A673 (cell line): ENCODE measurements at regions not wholly inside any gene's neighbourhood (a gene's known extent, or its start where the extent isn't known, plus 50 kb on each side); places are given as distances from the start of the nearest gene placed in this dataset.

Experiments
- BruUV-seq: library from RNA; stranded (reverse); fragments of 400-500 nt; replicated peaks from 2 replicates; lab custom pipeline; 2021; lab: Mats Ljungman, UMichigan
- CTCF ChIA-PET: fragments of 300-600 bp; sonication (Branson Sonifier 250); formaldehyde crosslinking; loops from one replicate; lab custom pipeline; 2022; ENCODE audit warnings: antibody characterized with exemption; lab: Charles Lee
- POLR2A ChIA-PET: fragments of 300-600 bp; sonication (Branson Sonifier 250); formaldehyde crosslinking; loops from one replicate; lab custom pipeline; 2022; ENCODE audit warnings: antibody characterized with exemption; ENCODE audit not compliant: low non-redundant PET; lab: Charles Lee
- DNase-seq: peaks from one replicate; pipeline ENCODE4 v3.0.0-alpha.2; 2015; ENCODE audit warnings: low spot score
- H3K27ac ChIP-seq: fragments of 200-600 bp; sonication (generic); 2 replicates; pipeline ENCODE4 v1.5.1; 2016; ENCODE audit warnings: mixed run types, low read depth, mild to moderate bottlenecking, mixed read lengths, antibody characterized with exemption, low read length; ENCODE audit not compliant: poor library complexity, severe bottlenecking
- H3K27me3 ChIP-seq: fragments of 200-600 bp; sonication (generic); replicated peaks from 2 replicates; pipeline ENCODE4 v1.6.1; 2017; ENCODE audit warnings: mixed run types, low read depth, mild to moderate bottlenecking, mixed read lengths, antibody characterized with exemption, low read length; ENCODE audit not compliant: insufficient read depth, poor library complexity
- H3K36me3 ChIP-seq: fragments of 200-600 bp; sonication (generic); 2 replicates; pipeline ENCODE4 v1.6.1; 2016; ENCODE audit warnings: mixed run types, mild to moderate bottlenecking, mixed read lengths, antibody characterized with exemption, low read length; ENCODE audit not compliant: insufficient read depth, poor library complexity, severe bottlenecking
- H3K4me1 ChIP-seq: fragments of 200-600 bp; sonication (generic); 2 replicates; pipeline ENCODE4 v1.6.1; 2017; ENCODE audit warnings: mixed run types, mild to moderate bottlenecking, mixed read lengths, antibody characterized with exemption, low read length; ENCODE audit not compliant: insufficient read depth, poor library complexity, severe bottlenecking
- H3K4me3 ChIP-seq: fragments of 200-600 bp; sonication (generic); 2 replicates; pipeline ENCODE4 v1.5.1; 2016; ENCODE audit warnings: low read depth, mixed run types, mild to moderate bottlenecking, mixed read lengths, low read length; ENCODE audit not compliant: poor library complexity, severe bottlenecking
- H3K9me3 ChIP-seq: fragments of 200-600 bp; sonication (generic); 2 replicates; pipeline ENCODE4 v1.6.1; 2016; ENCODE audit warnings: mixed run types, low read depth, mild to moderate bottlenecking, mixed read lengths, antibody characterized with exemption, low read length; ENCODE audit not compliant: poor library complexity, severe bottlenecking
- EZH2 ChIP-seq: fragments of 200-600 bp; sonication (generic); IDR thresholded peaks from 2 replicates; pipeline ENCODE4 v1.6.1; 2017; ENCODE audit warnings: borderline replicate concordance, low read depth, mild to moderate bottlenecking, mixed read lengths, antibody characterized with exemption, low read length; ENCODE audit not compliant: poor library complexity, severe bottlenecking
- intact Hi-C: fragments of 100-400 bp; cut with micrococcal nuclease; formaldehyde crosslinking; loops from one replicate; pipeline ENCODE4 v1.10.0; 2022; ENCODE audit not compliant: unreplicated experiment
- TF ChIP-seq, protein P1 (sequence below): fragments of 300-800, 200-600 bp; sonication (generic); conservative IDR thresholded peaks from 2 replicates; pipeline ENCODE4 v1.5.1; 2017; ENCODE audit warnings: low read depth, mild to moderate bottlenecking, antibody characterized with exemption, low read length, moderate library complexity, mixed read lengths

DNA sequence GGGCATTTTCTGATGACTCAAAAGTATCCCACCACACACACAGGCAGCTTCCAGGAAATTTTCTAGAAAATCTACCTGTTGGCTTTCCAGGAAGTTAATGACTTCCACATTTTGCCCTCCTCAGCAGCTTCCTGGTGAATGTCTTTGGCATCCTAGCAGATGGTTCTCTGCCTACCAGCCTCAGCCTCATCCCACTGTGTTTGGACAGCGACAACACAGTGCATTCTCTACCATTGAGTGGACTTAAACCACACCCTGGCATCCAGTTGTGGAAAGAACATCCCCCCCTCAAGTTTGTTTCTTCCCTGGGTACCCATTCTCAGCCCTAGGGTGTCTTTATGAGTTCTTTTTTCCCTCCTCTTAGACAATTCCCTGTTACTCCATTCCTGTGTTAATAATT, 50.8 kb upstream of the GADL1 start:
- intact Hi-C loops = no loop called here
- BruUV-seq = no TSS peak
- H3K9me3 ChIP-seq = no peaks in the 10 kb centered on the region
- ChIA-PET POLR2A (no interaction called here), CTCF (no interaction called here)
- no peaks in the 10 kb centered on the region for H3K36me3 ChIP-seq
- TF ChIP-seq EZH2 = no peak
- TF ChIP-seq, protein P1, sequence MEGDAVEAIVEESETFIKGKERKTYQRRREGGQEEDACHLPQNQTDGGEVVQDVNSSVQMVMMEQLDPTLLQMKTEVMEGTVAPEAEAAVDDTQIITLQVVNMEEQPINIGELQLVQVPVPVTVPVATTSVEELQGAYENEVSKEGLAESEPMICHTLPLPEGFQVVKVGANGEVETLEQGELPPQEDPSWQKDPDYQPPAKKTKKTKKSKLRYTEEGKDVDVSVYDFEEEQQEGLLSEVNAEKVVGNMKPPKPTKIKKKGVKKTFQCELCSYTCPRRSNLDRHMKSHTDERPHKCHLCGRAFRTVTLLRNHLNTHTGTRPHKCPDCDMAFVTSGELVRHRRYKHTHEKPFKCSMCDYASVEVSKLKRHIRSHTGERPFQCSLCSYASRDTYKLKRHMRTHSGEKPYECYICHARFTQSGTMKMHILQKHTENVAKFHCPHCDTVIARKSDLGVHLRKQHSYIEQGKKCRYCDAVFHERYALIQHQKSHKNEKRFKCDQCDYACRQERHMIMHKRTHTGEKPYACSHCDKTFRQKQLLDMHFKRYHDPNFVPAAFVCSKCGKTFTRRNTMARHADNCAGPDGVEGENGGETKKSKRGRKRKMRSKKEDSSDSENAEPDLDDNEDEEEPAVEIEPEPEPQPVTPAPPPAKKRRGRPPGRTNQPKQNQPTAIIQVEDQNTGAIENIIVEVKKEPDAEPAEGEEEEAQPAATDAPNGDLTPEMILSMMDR = no peak
- H3K4me3 ChIP-seq = no peak overlapping the region
- DNase-seq = no peak
- no peaks in the 10 kb centered on the region for H3K27me3 ChIP-seq
- no peak overlapping the region for H3K27ac ChIP-seq
- no peaks in the 10 kb centered on the region for H3K4me1 ChIP-seq

DNA sequence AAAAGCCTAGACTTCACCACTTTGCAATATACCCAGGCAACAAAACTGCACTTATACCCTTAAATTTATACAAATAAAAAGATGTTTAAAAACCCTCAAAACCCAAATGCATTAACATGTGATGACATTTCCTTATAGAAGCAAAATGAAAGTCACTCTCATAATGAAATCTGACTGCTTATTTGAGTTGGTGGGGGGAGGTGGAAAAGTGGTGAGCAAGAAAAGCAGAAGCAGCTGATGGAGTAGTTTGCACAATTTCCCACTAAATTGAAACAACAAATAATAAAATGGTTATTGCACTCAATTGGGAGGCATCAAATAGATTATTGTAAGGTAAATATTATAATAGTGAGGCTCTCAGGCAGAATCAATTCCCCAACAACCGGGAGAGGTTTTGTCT, 54.0 kb upstream of the GADL1 start:
- BruUV-seq = no TSS peak
- ChIA-PET POLR2A (no interaction called here), CTCF (no interaction called here)
- Histone ChIP-seq H3K9me3 (no peaks in the 10 kb centered on the region), H3K36me3 (no peaks in the 10 kb centered on the region), H3K4me1 (peaks cover 12% of the 10 kb centered on the region), H3K27me3 (no peaks in the 10 kb centered on the region), H3K27ac (no peak overlapping the region), H3K4me3 (no peak overlapping the region)
- intact Hi-C loops = no loop called here
- TF ChIP-seq, protein P1 = no peak
- no peak for TF ChIP-seq EZH2
- no peak for DNase-seq

DNA sequence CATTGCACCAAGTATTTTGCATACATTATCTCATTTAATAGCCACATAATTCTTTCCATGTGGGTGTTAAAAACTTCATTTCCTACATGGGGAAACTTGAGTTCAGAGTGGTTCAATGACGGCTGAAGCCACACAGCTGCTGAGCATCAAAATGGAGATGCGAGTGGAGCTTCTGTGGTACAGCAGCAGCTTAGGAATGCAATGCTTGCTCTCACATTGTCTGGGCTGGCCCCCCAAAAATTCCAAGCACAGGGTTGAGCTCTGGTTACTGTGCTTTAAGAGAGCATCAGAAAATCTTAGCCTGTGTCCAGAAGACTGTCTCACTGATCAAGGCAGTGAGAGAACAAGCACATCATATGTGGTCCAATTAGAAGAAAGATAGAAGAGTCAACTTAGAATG, 57.4 kb upstream of the GADL1 start:
- no TSS peak for BruUV-seq
- Histone ChIP-seq H3K27ac (no peak overlapping the region), H3K27me3 (no peaks in the 10 kb centered on the region), H3K4me1 (peaks cover 12% of the 10 kb centered on the region), H3K36me3 (no peaks in the 10 kb centered on the region), H3K4me3 (no peak overlapping the region), H3K9me3 (no peaks in the 10 kb centered on the region)
- POLR2A ChIA-PET = no interaction called here
- CTCF ChIA-PET = no interaction called here
- intact Hi-C loops = no loop called here
- DNase-seq = no peak
- TF ChIP-seq, protein P1 = no peak
- no peak for TF ChIP-seq EZH2
